ENCODE measurements at regions not wholly inside any gene's neighbourhood (a gene's known extent, or its start where the extent isn't known, plus 50 kb on each side); places are given as distances from the start of the nearest gene placed in this dataset.

DNA sequence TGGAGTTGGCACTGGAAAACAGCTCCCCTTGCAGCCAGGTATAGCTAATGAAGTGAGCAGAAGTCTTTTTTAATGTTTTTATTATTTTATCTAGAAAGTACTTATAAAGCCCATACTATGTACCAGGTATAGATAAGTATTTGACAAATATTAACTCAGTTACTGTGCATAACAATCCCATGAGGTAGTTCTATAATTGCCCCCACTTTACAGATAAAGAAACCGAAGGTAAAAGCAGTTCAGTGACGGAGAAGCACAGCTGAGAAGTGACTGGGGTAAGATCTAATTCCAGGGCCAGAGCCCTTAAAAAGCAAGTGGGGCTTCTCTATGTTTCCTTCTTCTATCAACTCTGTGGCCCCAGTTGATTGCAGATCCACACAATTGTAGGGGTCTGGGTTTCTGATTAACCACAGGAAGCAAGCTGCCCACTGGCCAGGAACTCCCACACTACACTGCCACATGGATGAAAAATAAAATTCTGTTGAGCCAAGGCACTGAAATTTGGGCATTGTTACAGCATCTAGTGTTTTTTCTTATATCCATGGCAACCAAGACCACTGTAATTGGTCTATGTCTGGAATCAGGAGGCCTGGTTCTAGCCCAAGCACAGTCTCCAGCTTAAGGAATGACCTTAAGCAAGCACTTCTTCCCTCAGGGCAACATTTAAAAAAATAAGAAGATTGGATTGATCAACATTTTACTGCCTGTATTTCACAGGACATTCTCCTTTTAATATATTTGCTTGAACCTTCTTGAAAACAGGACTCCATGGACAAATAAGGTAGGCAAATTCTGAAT, 55.3 kb upstream of the TEAD1 start:
- TF ChIP-seq, protein P1, sequence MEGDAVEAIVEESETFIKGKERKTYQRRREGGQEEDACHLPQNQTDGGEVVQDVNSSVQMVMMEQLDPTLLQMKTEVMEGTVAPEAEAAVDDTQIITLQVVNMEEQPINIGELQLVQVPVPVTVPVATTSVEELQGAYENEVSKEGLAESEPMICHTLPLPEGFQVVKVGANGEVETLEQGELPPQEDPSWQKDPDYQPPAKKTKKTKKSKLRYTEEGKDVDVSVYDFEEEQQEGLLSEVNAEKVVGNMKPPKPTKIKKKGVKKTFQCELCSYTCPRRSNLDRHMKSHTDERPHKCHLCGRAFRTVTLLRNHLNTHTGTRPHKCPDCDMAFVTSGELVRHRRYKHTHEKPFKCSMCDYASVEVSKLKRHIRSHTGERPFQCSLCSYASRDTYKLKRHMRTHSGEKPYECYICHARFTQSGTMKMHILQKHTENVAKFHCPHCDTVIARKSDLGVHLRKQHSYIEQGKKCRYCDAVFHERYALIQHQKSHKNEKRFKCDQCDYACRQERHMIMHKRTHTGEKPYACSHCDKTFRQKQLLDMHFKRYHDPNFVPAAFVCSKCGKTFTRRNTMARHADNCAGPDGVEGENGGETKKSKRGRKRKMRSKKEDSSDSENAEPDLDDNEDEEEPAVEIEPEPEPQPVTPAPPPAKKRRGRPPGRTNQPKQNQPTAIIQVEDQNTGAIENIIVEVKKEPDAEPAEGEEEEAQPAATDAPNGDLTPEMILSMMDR (IDR thresholded peaks at IDR 0.05), result no peak
- TF ChIP-seq EZH2 (IDR thresholded peaks at IDR 0.05; ENCODE audit: borderline replicate concordance, insufficient read depth, low read depth, low read length, poor library complexity, severe bottlenecking), result no peak

All from B cell (primary cell).